ENCODE measurements at regions not wholly inside any gene's neighbourhood (a gene's known extent, or its start where the extent isn't known, plus 50 kb on each side); places are given as distances from the start of the nearest gene placed in this dataset.

- no peak for ATAC-seq (ENCODE audit: insufficient number of reproducible peaks, low FRiP score, low read depth)
- no peak overlapping the region for H3K27ac ChIP-seq
Measured at GRCh38 chr4:24453951-24454350, 130.4 kb downstream of the DHX15 start.

DNA sequence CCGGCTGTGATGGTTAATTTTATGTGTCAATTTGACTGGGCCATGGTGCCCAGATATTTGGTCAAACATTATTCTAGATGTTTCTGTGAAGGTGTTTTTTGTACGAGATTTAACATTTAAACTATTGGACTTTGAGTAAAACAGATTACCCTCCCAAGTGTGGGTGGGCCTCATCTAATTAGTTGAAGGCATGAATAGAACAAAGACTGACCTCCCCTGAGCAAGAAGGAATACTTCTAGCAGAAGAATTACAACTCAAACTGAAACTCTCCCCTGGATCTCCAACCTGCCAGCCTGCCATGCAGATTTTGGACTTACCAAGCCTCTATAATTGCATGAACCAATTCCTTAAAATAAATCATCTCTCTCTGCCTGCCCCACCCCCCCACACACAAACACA is 132.5 kb downstream of the DHX15 start:
- no peaks in the 10 kb centered on the region for H3K27me3 ChIP-seq (replicated peaks; ENCODE audit: insufficient read depth)
- no peak for TF ChIP-seq CTCF (IDR thresholded peaks at IDR 0.05)
- DNase-seq (ENCODE audit: low spot score), result no peak
- ATAC-seq (ENCODE audit: insufficient number of reproducible peaks, low FRiP score, low read depth), result no peak
- no peaks in the 10 kb centered on the region for H3K9me3 ChIP-seq
- H3K4me3 ChIP-seq, result no peak overlapping the region
- no peaks in the 10 kb centered on the region for H3K36me3 ChIP-seq
- no peak overlapping the region for H3K27ac ChIP-seq
- H3K4me1 ChIP-seq (ENCODE audit: control insufficient read depth in 1 of 2, low read depth in 2 of 2), result no peaks in the 10 kb centered on the region

More at GRCh38 chr4:24453951-24454350, 130.4 kb downstream of the DHX15 start:
- Histone ChIP-seq H3K4me3 (no peak overlapping the region), H3K4me1 (ENCODE audit: control insufficient read depth in 1 of 2, low read depth in 2 of 2) (no peaks in the 10 kb centered on the region), H3K27me3 (replicated peaks; ENCODE audit: insufficient read depth) (no peaks in the 10 kb centered on the region), H3K36me3 (no peaks in the 10 kb centered on the region), H3K9me3 (no peaks in the 10 kb centered on the region)
- no peak for DNase-seq (ENCODE audit: low spot score)
- no peak for TF ChIP-seq CTCF (IDR thresholded peaks at IDR 0.05)

GRCh38 chr4:24443200-24443599 is 141.2 kb downstream of the DHX15 start:
- no peak for TF ChIP-seq CTCF (IDR thresholded peaks at IDR 0.05)
- Histone ChIP-seq H3K4me1 (ENCODE audit: control insufficient read depth in 1 of 2, low read depth in 2 of 2) (no peaks in the 10 kb centered on the region), H3K4me3 (no peak overlapping the region), H3K36me3 (no peaks in the 10 kb centered on the region), H3K27ac (no peak overlapping the region), H3K9me3 (no peaks in the 10 kb centered on the region), H3K27me3 (replicated peaks; ENCODE audit: insufficient read depth) (no peaks in the 10 kb centered on the region)
- no peak for ATAC-seq (ENCODE audit: insufficient number of reproducible peaks, low FRiP score, low read depth)
- DNase-seq (ENCODE audit: low spot score), result no peak

DNA sequence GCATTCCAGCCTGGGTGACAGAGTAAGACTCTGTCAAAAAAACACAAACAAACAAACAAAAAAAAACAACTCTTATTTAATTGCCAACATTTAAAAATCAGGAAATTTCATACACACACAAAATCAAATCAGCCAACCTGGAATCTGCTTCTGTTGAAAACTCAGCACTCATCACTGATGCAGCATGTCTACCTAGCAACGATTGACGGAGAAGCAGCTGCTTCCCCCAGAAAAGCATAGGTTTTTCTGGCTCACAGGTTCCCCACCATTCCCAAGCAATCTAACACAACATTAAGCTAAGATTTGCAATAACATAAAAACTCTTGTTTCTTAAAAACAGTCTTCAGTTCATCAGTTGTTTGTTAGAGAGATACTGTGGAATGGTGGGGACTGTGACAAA is 143.6 kb downstream of the DHX15 start:
- Histone ChIP-seq H3K9me3 (no peaks in the 10 kb centered on the region), H3K4me1 (ENCODE audit: control insufficient read depth in 1 of 2, low read depth in 2 of 2) (no peaks in the 10 kb centered on the region), H3K27ac (no peak overlapping the region), H3K27me3 (replicated peaks; ENCODE audit: insufficient read depth) (no peaks in the 10 kb centered on the region), H3K36me3 (no peaks in the 10 kb centered on the region), H3K4me3 (no peak overlapping the region)
- no peak for TF ChIP-seq CTCF (IDR thresholded peaks at IDR 0.05)
- ATAC-seq (ENCODE audit: insufficient number of reproducible peaks, low FRiP score, low read depth) (no peak), DNase-seq (ENCODE audit: low spot score) (no peak)

DNA sequence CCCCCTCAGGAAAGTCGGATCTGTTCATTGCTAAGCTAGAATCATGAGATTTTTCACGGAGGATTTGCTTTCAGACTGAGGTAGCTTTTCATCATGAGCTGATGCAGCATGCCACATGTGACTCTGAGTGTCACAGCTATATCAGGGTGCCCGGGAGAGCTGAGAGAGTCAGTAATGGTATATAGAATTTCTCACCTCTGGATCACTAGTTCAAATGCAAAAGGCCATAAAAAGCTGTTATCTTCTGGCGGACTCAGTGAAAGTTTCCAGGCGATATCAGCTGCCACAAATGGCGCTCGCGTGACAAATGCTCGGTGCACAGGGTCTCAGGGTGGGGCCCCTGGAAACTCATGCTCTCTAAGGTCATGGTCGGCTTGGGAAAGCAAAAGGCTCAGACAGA is 150.1 kb downstream of the DHX15 start:
- DNase-seq (ENCODE audit: low spot score) (no peak), ATAC-seq (ENCODE audit: insufficient number of reproducible peaks, low FRiP score, low read depth) (no peak)
- TF ChIP-seq CTCF (IDR thresholded peaks at IDR 0.05), result no peak
- Histone ChIP-seq H3K27ac (no peak overlapping the region), H3K4me3 (no peak overlapping the region), H3K27me3 (replicated peaks; ENCODE audit: insufficient read depth) (no peaks in the 10 kb centered on the region), H3K36me3 (no peaks in the 10 kb centered on the region), H3K4me1 (ENCODE audit: control insufficient read depth in 1 of 2, low read depth in 2 of 2) (no peaks in the 10 kb centered on the region), H3K9me3 (no peaks in the 10 kb centered on the region)

All from thoracic aorta (tissue), 2 donors.